ENCODE measurements at regions not wholly inside any gene's neighbourhood (a gene's known extent, or its start where the extent isn't known, plus 50 kb on each side); places are given as distances from the start of the nearest gene placed in this dataset.

DNA sequence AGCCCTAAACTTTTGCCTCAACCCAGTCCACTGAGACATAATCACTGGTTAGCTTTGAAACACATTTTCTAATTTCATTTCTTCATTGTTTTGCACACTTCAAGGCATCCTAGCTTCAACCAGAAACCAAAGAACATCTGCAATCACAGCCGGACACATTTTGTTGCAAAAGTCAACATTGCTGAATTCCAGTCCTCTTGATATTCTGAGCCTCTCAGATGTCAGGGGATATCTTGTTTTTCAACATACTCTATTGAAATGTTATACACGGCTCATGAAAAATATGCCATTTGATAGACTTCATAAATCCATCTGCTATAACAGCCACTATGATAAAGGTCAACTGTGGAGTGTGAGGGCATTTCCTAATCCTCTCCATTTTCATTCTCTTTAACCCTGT is 241.6 kb upstream of the PUDP start:
- Mint-ChIP-seq H3K36me3 (no peaks in the 10 kb centered on the region), H3K27me3 (peaks cover 0 to 1% of the 10 kb centered on the region in 2 donors), H3K4me3 (no peak overlapping the region), H3K27ac (no peak overlapping the region), H3K4me1 (no peaks in the 10 kb centered on the region), H3K9me3 (peaks cover 0 to 7% (median 1%) of the 10 kb centered on the region in 5 donors)
- Histone ChIP-seq H3K27ac (ENCODE audit: low read depth, low read length) (no peak overlapping the region), H3K36me3 (ENCODE audit: insufficient read depth, low read length) (no peaks in the 10 kb centered on the region), H3K4me1 (ENCODE audit: insufficient read depth, low read length) (no peaks in the 10 kb centered on the region), H3K9me3 (ENCODE audit: low read length) (no peaks in the 10 kb centered on the region), H3K4me3 (ENCODE audit: low read length) (no peak overlapping the region), H3K27me3 (ENCODE audit: insufficient read depth, low read length, poor library complexity, severe bottlenecking) (no peaks in the 10 kb centered on the region)
- no peak for DNase-seq
- ChIA-PET CTCF (no interaction called here), POLR2A (no interaction called here)

DNA sequence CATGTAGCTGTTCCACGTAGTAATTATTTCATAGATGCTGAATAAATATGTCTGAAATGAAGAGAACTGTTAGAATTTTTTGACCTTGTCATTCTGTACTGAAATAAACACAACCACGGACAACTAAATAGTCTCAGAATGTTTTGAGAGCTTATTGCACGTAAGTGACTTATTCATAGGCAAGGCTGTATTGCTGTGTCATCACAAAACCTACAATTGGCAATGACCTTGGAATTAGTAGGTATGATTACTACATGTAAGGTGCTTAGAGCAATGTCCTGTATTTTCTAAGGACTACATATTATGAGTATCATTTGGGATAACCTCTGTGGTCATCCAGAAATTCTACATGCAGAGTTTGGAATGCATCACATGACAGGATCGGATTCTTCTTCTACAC is 237.2 kb upstream of the PUDP start:
- Histone ChIP-seq H3K27ac (ENCODE audit: low read depth, low read length) (no peak overlapping the region), H3K27me3 (ENCODE audit: insufficient read depth, low read length, poor library complexity, severe bottlenecking) (no peaks in the 10 kb centered on the region), H3K9me3 (ENCODE audit: low read length) (no peaks in the 10 kb centered on the region), H3K4me3 (ENCODE audit: low read length) (no peak overlapping the region), H3K36me3 (ENCODE audit: insufficient read depth, low read length) (no peaks in the 10 kb centered on the region), H3K4me1 (ENCODE audit: insufficient read depth, low read length) (no peaks in the 10 kb centered on the region)
- Mint-ChIP-seq H3K36me3 (no peaks in the 10 kb centered on the region), H3K4me1 (no peaks in the 10 kb centered on the region), H3K9me3 (peaks cover 0 to 4% (median 0%) of the 10 kb centered on the region in 5 donors), H3K27ac (no peak overlapping the region), H3K4me3 (no peak overlapping the region), H3K27me3 (peaks cover 0 to 1% of the 10 kb centered on the region in 2 donors)
- POLR2A ChIA-PET, result no interaction called here
- CTCF ChIA-PET, result no interaction called here
- no peak for DNase-seq

- no peak overlapping the region for H3K27ac Mint-ChIP-seq
- H3K4me1 ChIP-seq (ENCODE audit: insufficient read depth, low read length), result no peaks in the 10 kb centered on the region
- H3K4me1 Mint-ChIP-seq, result no peaks in the 10 kb centered on the region
- no peaks in the 10 kb centered on the region for H3K36me3 Mint-ChIP-seq
- peaks cover 0 to 3% of the 10 kb centered on the region in 2 donors for H3K27me3 Mint-ChIP-seq
- no peak overlapping the region for H3K4me3 Mint-ChIP-seq
- no peak overlapping the region for H3K27ac ChIP-seq (ENCODE audit: low read depth, low read length)
- no peaks in the 10 kb centered on the region for H3K36me3 ChIP-seq (ENCODE audit: insufficient read depth, low read length)
- ChIA-PET CTCF (no interaction called here), POLR2A (no interaction called here)
- no peak for DNase-seq
- H3K27me3 ChIP-seq (ENCODE audit: insufficient read depth, low read length, poor library complexity, severe bottlenecking), result no peaks in the 10 kb centered on the region
- H3K9me3 ChIP-seq (ENCODE audit: low read length), result no peaks in the 10 kb centered on the region
- no peak overlapping the region for H3K4me3 ChIP-seq (ENCODE audit: low read length)
- peaks cover 0 to 26% (median 14%) of the 10 kb centered on the region in 5 donors for H3K9me3 Mint-ChIP-seq
Observed at GRCh38 chrX:7378406-7378805, 230.5 kb upstream of the PUDP start.

DNA sequence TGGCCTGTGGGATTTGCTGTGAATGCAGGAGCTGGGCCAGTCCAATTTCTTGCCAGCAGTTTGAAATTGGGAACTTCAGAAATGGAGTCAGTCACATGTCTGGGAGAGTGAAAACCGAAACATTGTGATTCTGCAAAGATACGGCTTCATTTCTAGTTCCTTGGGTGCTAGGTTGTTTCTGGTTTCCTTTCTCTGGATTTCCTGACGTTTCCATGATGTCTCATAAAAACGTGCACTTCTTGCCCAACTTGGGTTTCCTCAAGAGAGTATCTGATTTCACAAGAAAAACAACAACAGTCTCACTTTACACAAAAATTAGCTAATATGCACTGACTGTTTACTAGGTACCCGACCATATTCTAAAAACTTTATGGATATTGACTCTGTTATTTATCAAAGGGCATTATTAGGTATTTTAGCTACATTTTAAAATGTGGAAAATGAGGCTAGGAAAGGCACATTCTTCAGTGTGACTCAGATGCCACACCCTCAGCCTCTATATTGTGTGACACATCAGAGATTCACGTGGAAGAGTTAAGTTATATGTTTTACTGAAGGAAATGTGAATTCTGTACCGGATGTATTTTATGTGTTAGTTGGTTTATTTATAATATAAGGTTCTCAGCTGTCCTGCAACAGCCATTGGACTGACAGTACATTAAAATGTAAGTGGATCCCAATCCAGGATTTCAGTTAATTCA is 225.0 kb upstream of the PUDP start:
- H3K9me3 Mint-ChIP-seq, result peaks cover 0 to 27% (median 17%) of the 10 kb centered on the region in 5 donors
- H3K36me3 Mint-ChIP-seq, result no peaks in the 10 kb centered on the region
- no peak overlapping the region for H3K27ac ChIP-seq (ENCODE audit: low read depth, low read length)
- H3K36me3 ChIP-seq (ENCODE audit: insufficient read depth, low read length), result no peaks in the 10 kb centered on the region
- H3K4me1 ChIP-seq (ENCODE audit: insufficient read depth, low read length), result no peaks in the 10 kb centered on the region
- H3K9me3 ChIP-seq (ENCODE audit: low read length), result no peaks in the 10 kb centered on the region
- no peaks in the 10 kb centered on the region for H3K27me3 ChIP-seq (ENCODE audit: insufficient read depth, low read length, poor library complexity, severe bottlenecking)
- H3K27ac Mint-ChIP-seq, result no peak overlapping the region
- CTCF ChIA-PET, result no interaction called here
- no peaks in the 10 kb centered on the region for H3K4me1 Mint-ChIP-seq
- H3K4me3 Mint-ChIP-seq, result no peak overlapping the region
- POLR2A ChIA-PET, result no interaction called here
- DNase-seq, result no peak
- peaks cover 0 to 4% of the 10 kb centered on the region in 2 donors for H3K27me3 Mint-ChIP-seq
- H3K4me3 ChIP-seq (ENCODE audit: low read length), result no peak overlapping the region

GRCh38 chrX:7362111-7362510 is 214.2 kb upstream of the PUDP start:
- CTCF ChIA-PET, result no interaction called here
- H3K9me3 Mint-ChIP-seq, result peaks cover 0 to 2% (median 0%) of the 10 kb centered on the region in 5 donors
- H3K36me3 ChIP-seq (ENCODE audit: insufficient read depth, low read length), result no peaks in the 10 kb centered on the region
- H3K4me3 Mint-ChIP-seq, result no peak overlapping the region
- H3K36me3 Mint-ChIP-seq, result peaks cover 0 to 5% (median 0%) of the 10 kb centered on the region in 3 donors
- H3K27me3 Mint-ChIP-seq, result peaks cover 0 to 2% of the 10 kb centered on the region in 2 donors
- POLR2A ChIA-PET, result no interaction called here
- no peak overlapping the region for H3K4me3 ChIP-seq (ENCODE audit: low read length)
- no peak overlapping the region for H3K27ac Mint-ChIP-seq
- DNase-seq, result no peak
- H3K27me3 ChIP-seq (ENCODE audit: insufficient read depth, low read length, poor library complexity, severe bottlenecking), result no peaks in the 10 kb centered on the region
- no peaks in the 10 kb centered on the region for H3K4me1 ChIP-seq (ENCODE audit: insufficient read depth, low read length)
- no peak overlapping the region for H3K27ac ChIP-seq (ENCODE audit: low read depth, low read length)
- no peaks in the 10 kb centered on the region for H3K4me1 Mint-ChIP-seq
- no peaks in the 10 kb centered on the region for H3K9me3 ChIP-seq (ENCODE audit: low read length)

DNA sequence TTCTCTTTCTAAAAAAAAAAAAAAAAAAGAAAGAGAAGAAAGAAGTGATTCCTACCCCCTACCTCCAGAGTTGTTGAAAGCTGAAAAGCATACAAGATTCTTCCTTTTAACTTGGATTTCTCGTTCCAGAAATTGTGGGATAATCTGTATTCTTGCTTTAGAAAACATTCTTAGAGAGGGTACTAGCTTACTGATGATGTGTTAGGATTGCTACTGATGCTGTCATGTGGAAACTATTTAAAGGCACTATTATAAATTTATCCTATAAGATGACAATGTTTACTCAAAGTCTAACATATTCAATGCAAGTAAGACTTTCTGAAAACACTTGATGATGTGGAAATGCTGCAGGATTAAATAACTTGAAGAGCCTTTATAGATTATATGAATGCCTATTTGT is 204.0 kb upstream of the PUDP start:
- Histone ChIP-seq H3K27ac (ENCODE audit: low read depth, low read length) (no peak overlapping the region), H3K36me3 (ENCODE audit: insufficient read depth, low read length) (no peaks in the 10 kb centered on the region), H3K9me3 (ENCODE audit: low read length) (no peaks in the 10 kb centered on the region), H3K27me3 (ENCODE audit: insufficient read depth, low read length, poor library complexity, severe bottlenecking) (no peaks in the 10 kb centered on the region), H3K4me1 (ENCODE audit: insufficient read depth, low read length) (no peaks in the 10 kb centered on the region), H3K4me3 (ENCODE audit: low read length) (no peak overlapping the region)
- peaks cover 4 to 5% (median 5%) of the 10 kb centered on the region in 3 donors for H3K36me3 Mint-ChIP-seq
- no peak overlapping the region for H3K27ac Mint-ChIP-seq
- POLR2A ChIA-PET, result no interaction called here
- CTCF ChIA-PET, result no interaction called here
- no peaks in the 10 kb centered on the region for H3K4me1 Mint-ChIP-seq
- H3K9me3 Mint-ChIP-seq, result no peaks in the 10 kb centered on the region
- DNase-seq, result no peak
- H3K4me3 Mint-ChIP-seq, result no peak overlapping the region
- no peaks in the 10 kb centered on the region for H3K27me3 Mint-ChIP-seq

DNA sequence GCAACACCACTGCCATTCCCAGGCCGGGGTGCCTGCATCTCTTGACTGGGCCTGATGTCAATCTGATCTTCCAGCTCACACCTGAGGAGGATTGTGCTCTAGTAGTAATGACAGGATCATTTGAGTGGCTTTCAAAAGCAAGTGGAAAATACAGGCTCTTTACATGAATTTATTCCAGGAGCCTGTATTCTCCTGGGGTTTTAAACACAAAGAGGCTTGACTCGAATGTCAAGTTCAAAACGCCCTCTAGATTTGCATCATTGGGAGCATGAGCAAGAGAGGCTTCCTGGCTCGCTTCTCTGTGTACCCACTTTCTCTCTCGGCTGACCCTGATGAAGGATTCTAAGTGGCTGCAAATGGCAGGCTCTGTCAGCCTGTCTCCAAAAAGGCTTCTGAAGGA is 199.5 kb upstream of the PUDP start:
- Mint-ChIP-seq H3K4me3 (no peak overlapping the region), H3K27me3 (no peaks in the 10 kb centered on the region), H3K27ac (no peak overlapping the region), H3K9me3 (no peaks in the 10 kb centered on the region), H3K36me3 (peaks cover 4 to 12% (median 5%) of the 10 kb centered on the region in 3 donors), H3K4me1 (no peaks in the 10 kb centered on the region)
- CTCF ChIA-PET, result no interaction called here
- H3K4me1 ChIP-seq (ENCODE audit: insufficient read depth, low read length), result no peaks in the 10 kb centered on the region
- no peaks in the 10 kb centered on the region for H3K36me3 ChIP-seq (ENCODE audit: insufficient read depth, low read length)
- no peaks in the 10 kb centered on the region for H3K27me3 ChIP-seq (ENCODE audit: insufficient read depth, low read length, poor library complexity, severe bottlenecking)
- no peak overlapping the region for H3K27ac ChIP-seq (ENCODE audit: low read depth, low read length)
- no peak for DNase-seq
- POLR2A ChIA-PET, result no interaction called here
- H3K9me3 ChIP-seq (ENCODE audit: low read length), result no peaks in the 10 kb centered on the region
- H3K4me3 ChIP-seq (ENCODE audit: low read length), result no peak overlapping the region

DNA sequence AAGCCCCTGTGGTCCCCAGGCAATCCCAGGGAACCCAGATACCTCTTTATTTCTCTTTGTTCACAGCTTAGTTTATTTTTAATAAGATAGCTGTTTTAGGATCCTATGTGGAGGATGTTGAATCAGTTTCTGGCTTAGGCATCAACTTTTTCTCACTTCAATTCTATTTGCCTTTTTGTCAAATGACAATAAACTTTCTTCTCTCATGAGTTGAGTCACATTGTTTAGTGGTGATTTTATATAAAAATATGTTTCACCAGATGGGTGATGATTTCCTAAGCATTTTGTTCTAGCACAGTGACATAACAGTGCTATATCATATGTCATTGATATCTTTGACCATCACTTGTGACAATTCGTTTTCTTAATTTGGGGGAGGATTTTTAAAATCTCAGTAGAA is 198.1 kb upstream of the PUDP start:
- H3K27ac Mint-ChIP-seq, result no peak overlapping the region
- DNase-seq, result no peak
- H3K9me3 Mint-ChIP-seq, result peaks cover 0 to 2% (median 0%) of the 10 kb centered on the region in 5 donors

More for the DNA sequence above, 198.1 kb upstream of the PUDP start:
- Histone ChIP-seq H3K27me3 (ENCODE audit: insufficient read depth, low read length, poor library complexity, severe bottlenecking) (no peaks in the 10 kb centered on the region), H3K27ac (ENCODE audit: low read depth, low read length) (no peak overlapping the region), H3K9me3 (ENCODE audit: low read length) (no peaks in the 10 kb centered on the region), H3K4me1 (ENCODE audit: insufficient read depth, low read length) (no peaks in the 10 kb centered on the region), H3K4me3 (ENCODE audit: low read length) (no peak overlapping the region), H3K36me3 (ENCODE audit: insufficient read depth, low read length) (no peaks in the 10 kb centered on the region)
- ChIA-PET POLR2A (no interaction called here), CTCF (no interaction called here)
- Mint-ChIP-seq H3K4me3 (no peak overlapping the region), H3K36me3 (peaks cover 4 to 23% (median 7%) of the 10 kb centered on the region in 3 donors), H3K27me3 (peaks cover 0 to 2% of the 10 kb centered on the region in 2 donors), H3K4me1 (no peaks in the 10 kb centered on the region)
